Kidney glomerular epithelial cell (primary cell): ENCODE measurements at regions not wholly inside any gene's neighbourhood (a gene's known extent, or its start where the extent isn't known, plus 50 kb on each side); places are given as distances from the start of the nearest gene placed in this dataset.
"Not testable (repeated sequence)": the region's sequence is repeated elsewhere in the genome, so short reads cannot be mapped to it uniquely, and the experiment has no call there.

Experiments used
- DNase-seq: peaks from one replicate; lab custom pipeline; 2025; lab: John Stamatoyannopoulos, UW

DNA sequence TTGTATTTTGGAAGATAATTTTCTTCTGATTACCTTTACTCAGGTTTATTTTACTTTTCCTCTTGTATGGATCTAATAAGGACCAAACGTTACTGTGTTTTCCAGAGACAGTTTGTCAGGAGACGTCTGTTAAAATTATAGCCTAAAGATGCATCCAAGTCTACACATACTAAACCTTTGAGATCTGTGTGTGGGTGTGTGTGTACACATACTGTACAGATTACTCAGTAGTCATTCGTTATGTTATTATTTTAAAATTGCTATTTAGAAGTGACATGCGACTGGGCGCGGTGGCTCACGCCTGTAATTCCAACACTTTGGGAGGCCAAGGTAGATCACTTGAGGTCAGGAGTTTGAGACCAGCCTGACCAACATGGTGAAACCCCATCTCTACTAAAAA lies 51.6 kb upstream of the CNTLN start:
- no peak for DNase-seq

DNA sequence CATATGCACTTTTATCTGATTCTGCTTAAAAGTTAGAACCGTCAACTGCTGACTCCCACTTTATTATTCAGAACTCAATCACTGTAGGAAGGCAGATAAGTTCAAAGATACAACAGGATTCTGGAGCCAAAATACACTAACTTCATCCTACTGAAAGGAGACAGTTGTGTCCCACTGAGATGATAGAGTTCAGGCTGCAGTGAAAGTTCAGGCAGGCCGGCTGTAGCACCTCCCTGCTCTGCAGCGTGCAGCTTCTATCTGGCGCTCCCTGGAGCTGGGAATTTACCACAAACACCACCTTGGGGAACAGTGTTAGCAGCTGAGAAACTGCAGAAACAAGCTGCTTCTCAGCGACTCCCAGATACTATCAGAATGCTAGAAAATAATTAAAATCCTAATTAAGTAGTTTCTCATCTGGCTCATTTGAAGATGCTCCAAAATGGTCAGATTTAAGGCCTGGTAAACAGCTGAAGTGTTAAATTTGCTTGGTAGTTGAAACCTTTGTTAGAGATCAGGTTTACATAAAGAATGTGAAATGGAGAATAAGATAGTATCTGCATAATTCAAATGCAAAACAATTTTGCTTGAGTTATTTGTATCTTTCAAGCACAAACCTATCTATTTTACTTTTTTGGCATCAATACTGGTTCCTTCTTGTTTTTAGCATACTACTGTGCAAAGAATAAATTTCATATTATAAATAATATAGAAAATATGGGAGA lies 52.3 kb upstream of the CNTLN start:
- no peak for DNase-seq

DNA sequence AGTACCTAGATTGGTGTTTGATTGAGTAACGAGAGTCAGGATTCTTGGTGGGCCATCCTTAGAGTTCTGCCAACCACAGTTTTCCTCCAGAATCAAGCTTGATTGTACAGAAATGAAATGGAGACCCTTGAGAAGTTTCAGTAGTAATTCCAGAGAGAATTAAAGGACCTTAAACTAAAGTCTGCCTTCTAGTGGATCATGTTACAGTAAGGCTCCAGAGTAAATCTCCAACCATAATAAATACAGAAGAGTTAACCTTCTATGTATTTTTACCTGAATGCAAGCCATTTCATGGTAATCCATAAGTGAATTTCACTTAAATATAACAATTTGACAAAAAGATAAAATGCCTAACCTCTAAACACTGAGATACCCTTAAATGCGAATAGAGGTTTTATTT lies 53.0 kb upstream of the CNTLN start:
- DNase-seq: no peak

DNA sequence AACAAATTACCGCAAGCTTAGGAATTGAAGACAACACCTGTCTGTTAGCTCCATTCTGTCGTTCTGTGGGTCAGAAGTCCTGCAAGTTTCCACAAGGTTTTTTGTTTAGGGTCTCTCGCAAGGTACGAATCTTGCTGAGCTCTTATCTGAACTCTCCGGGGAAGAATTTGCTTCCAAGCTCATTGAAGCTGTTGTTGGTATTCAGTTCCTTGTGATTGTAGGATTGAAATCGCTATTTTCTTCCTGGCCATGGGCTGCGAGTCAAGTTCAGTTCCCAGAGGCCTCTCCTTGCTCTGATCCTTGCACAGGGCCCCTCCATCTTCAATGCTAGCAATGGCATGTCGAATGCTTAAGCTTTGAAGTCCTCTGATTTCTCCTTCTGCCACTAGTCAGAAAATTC lies 53.5 kb upstream of the CNTLN start:
- DNase-seq: no peak

DNA sequence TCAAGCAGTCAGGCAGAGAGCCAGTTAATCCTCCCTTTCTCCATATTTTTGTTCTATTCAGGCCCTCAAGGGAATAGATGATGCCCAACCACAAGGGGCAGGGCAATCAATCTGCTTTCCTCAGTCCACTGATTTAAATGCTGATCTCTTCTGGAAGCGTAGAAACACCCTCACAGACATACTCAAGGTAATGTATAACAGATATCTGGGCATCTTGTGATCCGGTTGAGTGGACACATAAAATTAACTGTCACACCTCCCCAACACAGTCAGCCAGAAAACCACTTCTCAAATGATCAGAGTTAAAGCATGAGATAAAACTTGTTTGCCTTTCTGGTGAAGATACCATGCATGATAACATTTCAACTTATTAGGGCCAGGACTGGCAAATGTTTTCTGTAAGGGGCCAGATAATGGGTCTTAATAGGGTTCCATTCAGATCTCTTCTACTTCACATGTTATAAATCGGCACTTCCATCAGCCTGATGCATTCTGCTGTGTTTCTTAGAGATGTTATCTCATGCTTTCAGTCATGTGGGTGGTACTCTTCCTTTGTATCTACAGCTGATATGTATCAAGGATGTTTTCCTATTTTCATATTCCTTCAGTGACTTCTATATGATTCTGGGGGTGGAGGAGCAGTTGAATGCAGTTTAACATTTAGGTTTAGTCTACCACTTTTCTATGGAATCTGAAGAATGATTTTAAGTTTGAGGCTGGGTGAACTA lies 58.9 kb upstream of the CNTLN start:
- peak; percentile 70 for DNase-seq

DNA sequence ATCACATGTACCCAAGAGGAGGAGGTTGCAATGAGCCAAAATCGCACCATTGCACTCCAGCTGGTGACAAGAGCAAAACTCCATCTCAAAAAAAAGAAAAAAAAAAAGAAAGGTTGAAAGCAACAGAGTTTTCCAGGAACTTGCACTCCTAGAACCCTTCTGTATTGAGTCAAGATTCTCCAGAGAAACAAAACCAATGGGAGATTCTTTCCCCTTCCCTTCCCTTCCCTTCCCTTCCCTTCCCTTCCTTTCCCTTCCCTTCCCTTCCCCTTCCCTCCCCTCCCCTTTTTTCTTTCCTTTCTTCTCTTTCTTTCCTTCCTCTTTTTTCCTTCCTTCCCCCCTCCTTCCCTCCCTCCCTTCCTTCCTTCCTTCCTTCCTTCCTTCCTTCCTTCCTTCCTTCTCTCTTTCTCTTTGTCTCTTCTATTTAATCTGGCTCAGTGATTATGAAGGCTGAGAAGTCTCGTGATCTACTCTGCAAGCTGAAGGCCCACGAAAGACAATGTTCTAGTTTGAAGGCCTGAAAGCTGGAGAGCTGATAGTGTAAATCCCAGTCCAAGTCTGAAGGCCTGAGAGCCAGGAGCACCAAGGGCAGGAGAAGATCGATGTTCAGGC lies 59.6 kb upstream of the CNTLN start:
- no peak for DNase-seq

DNA sequence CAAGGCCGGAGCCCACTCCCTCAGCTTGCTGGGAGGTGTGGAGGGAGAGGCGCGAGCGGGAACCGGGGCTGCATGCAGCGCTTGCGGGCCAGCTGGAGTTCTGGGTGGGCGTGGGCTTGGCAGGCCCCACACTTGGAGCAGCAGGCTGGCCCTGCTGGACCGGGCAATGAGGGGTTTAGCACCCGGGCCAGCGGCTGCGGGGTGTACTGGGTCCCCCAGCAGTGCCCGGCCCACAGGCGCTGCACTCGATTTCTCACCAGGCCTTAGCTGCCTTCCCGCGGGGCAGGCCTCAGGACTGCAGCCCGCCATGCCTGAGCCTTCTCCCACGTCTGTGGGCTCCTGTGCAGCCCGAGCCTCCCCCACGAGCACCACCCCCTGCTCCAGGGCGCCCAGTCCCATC lies 62.3 kb upstream of the CNTLN start:
- DNase-seq: not testable (repeated sequence)

DNA sequence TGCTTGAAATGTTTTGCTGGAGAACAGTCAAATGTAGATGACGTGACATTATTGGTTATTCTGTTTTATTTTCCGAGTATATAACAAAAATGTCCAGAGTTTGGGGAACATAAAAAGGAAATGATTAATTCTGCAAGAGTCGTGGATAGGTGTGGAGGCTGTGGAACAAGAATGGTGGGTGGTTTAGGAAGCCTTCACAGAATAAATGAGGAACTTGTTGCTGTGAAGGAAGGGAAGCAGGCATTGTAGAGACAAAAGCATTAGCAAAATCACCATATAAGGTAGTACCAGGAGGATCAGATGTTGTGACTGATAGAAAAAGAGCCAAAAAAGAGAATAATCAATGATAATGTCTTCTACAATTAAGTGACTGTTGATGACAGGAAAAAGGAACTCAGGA lies 66.2 kb upstream of the CNTLN start:
- no peak for DNase-seq

DNA sequence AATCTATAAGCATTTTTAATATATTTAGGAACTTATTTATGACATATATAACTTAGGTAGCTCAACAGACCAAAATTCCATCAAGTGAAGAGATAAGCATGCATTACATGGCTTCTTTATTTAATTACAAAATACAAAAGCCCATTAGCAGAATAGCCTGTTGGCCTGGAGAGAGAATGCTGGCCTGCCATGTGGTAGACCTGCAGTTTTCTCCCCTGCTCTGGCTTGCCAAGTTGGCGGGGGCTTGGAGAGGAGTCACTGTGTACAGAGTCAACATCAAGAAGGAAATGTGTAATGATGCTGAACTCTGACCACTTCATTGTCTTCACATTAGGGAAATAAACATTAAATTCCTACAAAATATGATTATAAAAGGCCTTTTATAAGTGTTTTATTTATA lies 69.8 kb upstream of the CNTLN start:
- DNase-seq: peak; percentile 6

DNA sequence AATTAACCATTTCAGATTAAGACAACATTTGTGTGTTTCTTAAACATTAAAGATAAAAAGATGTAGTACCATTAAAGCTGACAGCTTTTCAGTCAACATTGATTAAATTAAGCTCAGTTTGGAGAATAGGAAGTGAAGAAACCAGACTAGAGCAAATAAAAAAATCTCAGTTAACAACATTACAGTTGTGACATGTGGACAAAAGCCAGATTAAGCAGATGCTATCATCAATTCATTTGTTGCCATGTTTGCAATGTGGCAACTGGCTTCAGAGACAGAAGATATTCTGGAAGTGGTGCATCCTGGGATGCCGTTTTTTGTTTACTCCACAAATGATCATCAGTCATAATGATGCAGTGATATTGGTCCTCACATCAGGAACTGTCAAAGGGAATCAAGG lies 70.3 kb upstream of the CNTLN start:
- no peak for DNase-seq

DNA sequence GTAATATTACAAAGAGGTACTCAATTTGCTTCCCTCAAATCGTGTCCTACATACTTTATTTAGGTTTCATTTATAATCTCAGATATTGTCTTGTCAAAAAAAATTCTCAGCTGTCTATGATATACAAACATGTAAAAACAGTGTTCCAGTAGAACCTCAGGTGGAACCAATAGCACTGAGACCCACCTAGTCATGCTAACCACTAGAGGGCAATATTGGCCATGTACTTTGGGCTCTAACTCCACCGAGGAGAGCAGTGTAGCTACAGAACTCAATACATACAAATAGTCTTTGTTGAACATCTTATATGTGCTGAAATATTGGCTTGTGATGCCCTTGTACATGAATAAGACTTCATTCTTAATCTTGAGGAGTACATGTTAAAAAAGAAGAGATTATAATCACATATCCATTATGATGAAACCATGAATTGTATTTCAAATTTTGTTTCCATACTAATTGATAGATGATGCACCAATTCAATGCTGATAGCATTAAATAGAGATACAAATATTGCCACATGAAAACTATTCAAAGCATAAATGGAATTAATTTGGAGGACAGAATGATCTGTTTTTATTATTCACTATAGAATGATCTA lies 71.2 kb upstream of the CNTLN start:
- peak; percentile 55 for DNase-seq

DNA sequence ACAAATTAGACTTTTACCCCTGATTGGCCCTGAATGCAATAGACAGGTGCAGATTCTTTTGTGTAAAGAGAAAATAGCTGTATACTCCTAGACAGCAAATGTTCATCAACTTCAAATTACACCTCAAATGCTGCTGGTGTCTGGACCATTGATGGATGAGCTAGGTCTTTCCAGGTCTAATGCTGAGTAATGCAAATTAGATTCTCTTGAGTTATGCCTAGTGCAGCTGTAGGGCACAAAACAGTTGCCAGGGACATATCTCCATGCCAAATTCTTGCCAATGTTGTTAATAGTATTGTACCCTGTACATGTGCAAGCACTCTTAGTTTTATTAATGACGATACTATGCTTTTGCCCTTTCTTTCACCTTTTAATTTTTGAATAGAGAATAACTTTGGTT lies 72.3 kb upstream of the CNTLN start:
- no peak for DNase-seq

DNA sequence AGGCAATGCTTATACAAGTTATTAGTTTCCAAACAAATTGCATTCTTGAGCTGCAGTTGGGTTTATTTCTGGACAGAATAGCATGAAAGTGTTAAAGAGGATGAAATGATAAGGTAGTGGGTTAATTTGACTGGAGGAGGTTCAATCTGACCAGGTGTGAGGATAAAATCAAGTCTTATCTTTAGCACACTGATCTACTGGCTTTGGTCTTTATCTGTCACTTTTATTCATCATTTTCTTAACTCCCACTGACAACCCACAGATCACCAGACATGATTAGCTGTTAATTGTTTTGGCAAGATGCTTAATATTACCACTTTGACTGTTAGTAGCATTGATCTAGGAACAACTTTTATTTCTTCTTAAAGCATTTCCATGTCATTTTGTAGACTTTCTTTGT lies 74.4 kb upstream of the CNTLN start:
- no peak for DNase-seq

DNA sequence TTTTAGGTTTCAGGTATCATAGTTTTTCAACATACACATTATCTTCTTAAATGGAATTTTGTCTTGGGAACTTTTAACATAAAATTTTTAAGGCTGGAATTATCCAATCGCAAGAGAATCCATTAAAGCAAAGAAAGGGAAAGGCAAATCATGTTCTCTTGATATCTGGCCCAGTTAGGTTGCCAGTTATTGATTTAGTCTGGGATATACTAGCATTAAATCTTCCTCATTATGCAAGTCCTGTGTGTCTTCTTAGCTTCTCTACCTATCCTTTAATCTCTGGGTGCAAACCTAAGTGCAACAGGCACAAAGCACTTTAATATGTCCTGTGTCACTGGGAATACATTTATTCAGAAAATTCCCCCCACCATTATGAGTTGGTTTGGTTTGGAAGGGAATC lies 75.4 kb upstream of the CNTLN start:
- no peak for DNase-seq

DNA sequence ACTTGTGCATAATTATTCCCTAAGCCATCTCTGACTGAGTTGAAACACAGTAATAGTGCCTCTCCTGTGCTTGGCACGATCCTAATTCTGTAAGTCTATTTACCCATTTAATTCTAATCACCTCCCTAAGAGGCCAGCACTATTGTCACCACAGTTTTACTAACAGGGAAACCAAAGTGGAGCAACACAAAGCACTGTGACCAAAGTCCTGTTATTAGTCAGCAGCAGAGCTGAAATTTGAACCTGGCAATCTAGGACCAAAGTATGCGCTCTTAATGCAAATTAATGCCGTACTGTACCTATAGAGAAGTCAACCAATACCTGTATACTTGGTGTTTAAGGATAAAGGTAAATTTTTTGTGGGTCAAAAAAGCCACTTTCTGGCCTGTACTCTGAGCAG lies 77.1 kb upstream of the CNTLN start:
- DNase-seq: no peak

DNA sequence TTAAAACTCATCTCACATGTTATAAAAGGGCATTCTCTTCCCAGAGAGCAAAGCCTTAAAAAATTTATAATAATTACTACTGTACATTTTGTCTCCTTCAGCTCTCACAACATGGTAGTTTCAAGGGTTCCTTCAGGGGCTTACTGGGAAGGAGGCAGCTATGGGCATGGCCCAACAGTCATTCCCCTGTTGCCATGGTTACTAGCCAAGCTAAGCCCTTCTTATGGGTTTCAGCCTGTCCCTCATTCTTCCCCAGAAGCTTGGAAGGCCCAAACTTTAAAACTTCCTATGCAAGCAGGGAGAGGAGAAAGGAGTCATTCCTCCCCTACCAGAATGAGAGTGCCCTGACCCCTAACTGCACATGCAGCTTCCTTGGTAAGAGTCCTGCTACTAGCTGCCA lies 82.2 kb upstream of the CNTLN start:
- no peak for DNase-seq

DNA sequence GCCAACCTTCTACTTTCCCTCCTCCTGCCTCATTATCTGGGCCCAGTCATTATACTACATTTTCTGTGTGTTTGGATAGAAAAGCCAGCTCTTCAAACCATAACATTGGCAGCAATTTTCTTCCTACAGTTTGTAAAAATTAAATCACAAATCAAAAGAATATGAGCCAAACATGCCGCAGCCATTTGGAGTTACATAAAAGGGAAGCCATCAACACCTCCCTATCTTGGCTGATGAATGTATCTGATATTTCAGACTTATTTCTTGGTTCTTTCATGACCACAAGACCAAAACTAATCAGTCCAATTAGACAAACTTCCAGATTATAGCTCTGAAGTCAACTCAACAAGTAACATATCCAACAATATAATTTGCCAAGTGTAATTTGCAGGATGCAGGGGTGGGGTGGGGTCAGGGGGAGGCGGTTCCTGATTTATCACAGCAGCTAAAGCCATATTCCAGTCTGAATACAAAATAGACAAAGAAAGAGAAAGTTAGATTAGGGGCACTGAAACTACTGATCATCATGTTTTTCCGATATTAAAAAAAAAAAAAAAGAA lies 89.4 kb upstream of the CNTLN start:
- DNase-seq: no peak

DNA sequence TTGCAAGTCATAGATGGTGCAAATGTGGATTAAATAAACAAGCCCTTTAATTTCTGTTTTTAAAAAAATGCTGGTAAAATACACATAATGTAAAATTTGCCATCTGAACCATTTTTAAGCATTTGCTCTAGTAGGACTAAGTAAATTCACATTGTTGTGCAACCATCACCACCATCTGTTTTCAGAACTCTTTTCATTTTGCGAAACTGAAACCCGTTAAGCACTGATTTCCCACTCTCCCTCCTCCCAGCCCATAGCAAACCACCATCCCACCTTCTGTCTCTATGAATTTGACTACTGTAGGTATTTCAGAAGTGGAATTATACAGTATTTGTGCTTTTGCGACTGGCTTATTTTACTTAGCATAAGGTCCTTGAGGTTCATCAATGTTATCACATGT lies 103.3 kb upstream of the CNTLN start:
- DNase-seq: no peak

DNA sequence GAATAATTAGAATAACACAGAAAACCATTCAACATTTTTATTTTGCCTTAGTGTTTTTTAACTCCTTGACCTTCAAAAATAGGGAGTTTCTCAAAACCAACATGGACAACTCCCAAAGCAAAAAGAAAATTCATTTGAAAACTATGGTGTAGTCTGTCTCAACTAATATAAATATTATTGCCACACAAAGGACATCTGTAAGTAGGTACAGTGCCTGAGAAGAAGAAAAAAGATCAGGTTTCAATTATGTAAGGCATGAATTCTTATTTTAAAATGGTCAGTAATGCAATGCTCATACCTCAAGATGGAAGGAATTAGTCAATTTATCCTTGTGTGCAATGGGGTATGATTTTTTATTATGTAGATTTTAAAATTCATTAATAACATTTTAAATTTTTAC lies 109.6 kb upstream of the CNTLN start:
- DNase-seq: no peak

DNA sequence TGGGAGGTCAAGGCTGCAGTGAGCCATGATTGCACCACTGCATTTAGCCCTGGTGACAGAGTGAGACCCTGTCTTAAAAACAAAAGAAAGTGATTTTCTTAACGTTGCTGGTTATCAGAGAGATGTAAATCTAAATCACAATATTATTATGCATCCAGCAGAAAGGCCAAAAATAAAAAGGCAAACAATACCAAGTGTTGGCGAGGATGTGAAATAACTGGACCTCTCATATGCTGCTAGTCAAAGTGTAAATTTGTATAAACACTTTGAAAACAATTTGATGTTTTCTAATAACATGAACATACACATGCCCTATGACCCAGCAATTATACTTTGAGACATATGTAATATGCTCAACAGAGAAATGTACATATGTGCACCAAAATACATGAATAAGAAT lies 110.7 kb upstream of the CNTLN start:
- DNase-seq: no peak

DNA sequence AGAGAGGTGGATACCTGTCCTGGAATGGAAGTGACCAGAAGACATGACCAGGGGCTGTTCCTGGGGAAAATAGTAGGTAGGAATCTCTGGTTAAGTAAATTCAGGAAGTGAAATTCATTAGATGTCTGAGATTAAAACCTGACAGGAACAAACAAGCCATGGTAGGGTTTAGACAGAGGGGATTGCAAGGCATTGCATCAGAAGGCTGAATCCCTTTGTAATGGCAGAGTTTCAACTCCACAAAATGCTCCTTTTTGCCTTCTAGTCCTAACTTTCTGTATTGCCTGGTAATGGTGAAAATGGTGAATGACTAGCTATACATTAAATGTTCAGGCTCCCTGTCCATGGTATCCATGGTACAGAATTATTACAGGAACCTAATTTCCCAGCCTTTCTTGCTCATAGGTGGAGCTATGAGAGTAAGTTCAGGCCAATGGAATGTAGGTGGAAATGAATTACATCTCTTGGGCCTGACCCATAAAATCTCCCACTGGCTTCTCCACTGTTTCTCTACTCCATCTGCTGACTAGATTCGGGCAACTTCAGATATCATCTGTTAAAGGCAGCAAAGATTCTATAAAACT lies 113.4 kb upstream of the CNTLN start:
- DNase-seq: no peak

DNA sequence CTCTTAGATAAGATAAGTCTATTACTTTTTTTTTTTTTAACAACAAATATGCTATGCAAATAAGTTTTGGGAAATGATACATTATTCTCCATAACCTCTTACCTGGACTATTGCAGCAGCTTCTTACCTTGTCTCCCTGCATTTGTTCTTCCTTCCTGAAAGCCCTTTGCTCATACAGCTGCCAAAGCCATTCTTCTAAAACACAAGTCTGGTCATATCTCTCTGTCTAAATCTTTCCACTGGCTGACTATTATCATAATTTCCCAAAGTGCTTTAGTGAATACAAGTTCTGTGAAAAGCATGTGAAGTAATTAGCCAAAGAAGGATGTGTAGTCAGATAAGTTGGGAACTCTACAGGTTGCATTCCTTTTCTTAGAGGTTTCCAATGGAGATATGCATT lies 115.4 kb upstream of the CNTLN start:
- no peak for DNase-seq
